C4-2B (cell line): ENCODE measurements at regions not wholly inside any gene's neighbourhood (a gene's known extent, or its start where the extent isn't known, plus 50 kb on each side); places are given as distances from the start of the nearest gene placed in this dataset.

ENCODE experiments used
- CTCF ChIP-seq: fragments of 450-650 bp; conservative IDR thresholded peaks from 2 replicates; pipeline ENCODE4 v1.5.1; 2017; ENCODE audit warnings: mild to moderate bottlenecking
- ZFX ChIP-seq: fragments of 450-650 bp; IDR thresholded peaks from 2 replicates; pipeline ENCODE4 v1.6.1; 2017

GRCh38 chr1:4444086-4444485 lies 210.3 kb upstream of the AJAP1 start:
- no peak for TF ChIP-seq CTCF
- TF ChIP-seq ZFX: no peak
